Right forelimb (tissue), 1 donor: ENCODE measurements at regions not wholly inside any gene's neighbourhood (a gene's known extent, or its start where the extent isn't known, plus 50 kb on each side); places are given as distances from the start of the nearest gene placed in this dataset.

Experiments
- DNase-seq: peaks from one replicate; pipeline ENCODE4 v3.0.0-alpha.2; 2018

DNA sequence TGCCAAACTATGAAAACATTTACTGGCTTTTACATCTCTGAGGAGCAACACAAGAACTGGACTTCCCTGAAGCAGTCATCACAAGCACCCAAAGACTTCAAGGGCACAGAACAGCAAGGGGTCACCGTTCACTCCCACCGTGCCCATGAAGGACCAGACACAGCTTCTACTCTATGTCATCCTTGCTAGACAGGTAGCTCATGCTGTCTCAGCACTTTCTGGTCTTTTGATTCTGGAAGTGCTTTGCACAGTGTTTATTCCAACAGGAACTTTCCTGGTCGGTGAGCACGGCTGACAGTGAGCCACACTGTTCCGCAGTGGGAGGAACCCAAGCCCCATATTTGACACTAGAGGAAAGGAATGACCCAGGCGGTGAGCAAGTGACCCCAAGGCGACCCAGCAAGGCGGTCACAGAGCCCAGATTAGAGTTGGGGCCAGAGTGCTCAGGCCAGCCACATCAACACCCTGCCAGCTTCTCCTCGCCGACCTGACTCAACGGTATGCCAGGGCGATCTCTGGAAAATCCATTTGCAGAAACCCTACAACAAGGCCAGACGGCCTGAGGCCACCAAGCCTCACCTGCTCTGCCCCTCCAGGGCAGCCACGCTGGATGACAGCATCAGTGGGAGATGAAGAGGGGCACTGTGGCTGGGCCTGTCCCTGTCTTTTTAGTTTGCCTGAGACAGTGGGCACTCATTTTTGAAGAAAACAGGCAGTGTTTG lies 318.6 kb downstream of the TCERG1L start:
- no peak for DNase-seq

DNA sequence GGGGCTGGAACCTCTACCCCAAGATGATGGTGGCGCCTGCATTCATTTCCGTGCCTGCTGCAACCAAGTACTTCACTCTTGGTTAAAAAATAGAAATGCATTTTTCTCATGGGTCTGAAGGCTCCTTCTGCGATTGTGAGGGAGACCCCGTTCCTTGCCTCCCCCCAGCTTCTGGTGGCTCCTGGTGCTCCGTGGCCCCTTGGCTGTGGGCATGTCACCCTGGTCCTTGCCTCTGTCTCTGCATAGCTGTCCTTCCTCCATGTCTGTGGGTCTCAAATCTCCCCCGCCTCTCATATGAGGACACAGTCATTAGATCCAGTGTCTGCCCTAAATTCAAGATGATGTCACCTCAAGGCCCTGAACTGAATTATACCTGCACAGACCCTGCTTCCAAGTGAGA lies 317.9 kb downstream of the TCERG1L start:
- DNase-seq = no peak

DNA sequence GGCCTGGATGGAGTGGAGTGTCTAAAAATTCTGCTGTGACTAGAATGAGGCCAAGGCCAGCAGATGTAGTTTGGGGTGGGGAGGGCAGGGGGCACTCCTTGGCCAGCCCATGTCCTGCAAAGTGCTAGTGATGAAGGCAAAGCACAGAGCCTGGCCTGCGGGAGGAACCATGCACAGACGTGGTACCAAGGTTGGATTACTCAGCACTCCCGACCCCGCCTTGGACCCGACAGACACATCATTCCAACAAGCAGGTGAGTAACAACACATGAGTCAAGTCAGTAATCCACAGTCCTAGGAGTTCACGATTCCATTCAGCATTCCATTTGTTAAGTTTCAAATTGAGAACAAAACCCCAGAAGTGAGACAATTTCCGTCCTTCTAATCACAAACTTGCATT lies 317.3 kb downstream of the TCERG1L start:
- DNase-seq = no peak

DNA sequence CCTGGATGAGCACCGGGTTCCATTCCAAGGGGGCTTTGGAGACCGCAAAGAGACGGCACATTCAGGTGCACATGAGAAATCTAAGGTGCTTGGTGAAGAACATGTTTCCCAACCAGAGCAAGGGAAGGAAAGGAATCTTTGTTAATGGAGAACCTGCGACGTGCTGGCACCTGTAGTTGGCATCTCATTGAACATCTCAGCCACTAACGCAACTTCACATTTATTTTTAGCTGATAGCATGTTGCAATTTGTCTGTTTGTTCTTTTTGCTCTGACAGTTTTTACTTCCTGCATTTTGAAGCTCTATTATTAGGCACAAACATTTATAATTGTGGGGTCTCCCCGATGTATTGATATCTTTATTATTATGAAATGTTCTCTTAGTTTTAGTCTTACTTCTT lies 316.7 kb downstream of the TCERG1L start:
- DNase-seq = no peak

DNA sequence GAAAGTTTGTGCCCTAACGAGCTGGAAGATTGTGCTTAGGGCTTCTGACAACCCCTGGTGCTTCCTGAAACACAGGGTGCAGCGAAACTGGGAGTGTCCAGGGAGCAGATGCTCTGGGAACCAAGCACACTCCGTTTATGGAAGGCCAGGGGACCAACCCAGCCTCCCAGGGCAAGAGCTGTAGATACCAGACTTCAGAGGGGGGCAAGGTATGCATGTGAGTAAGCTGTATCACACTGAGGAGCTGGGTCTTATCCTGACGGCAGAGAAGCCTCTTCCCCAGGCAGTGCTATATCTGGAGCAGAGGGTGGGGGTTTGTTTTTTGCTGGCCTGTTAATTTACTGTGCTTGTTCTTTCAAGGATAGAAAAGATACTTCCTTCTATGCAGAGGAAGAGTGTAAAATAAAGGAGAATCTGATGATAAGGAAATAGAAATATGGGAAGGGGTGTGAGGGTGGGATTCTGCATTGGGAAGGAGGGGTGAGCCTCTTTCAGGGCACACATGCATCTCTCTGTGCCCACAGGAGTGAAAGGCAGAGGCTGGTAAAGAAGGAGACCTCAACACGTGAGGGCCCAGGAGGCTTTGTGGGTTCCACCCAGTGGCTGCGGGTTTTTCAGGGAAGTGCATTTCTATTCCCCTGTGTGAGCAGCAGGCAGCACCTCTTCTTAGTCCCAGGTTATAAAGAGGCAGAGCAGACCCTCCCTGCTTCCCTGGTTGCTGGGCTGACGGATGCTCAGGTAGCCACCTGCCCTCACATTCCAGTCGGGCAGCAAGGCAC lies 314.1 kb downstream of the TCERG1L start:
- DNase-seq = no peak

DNA sequence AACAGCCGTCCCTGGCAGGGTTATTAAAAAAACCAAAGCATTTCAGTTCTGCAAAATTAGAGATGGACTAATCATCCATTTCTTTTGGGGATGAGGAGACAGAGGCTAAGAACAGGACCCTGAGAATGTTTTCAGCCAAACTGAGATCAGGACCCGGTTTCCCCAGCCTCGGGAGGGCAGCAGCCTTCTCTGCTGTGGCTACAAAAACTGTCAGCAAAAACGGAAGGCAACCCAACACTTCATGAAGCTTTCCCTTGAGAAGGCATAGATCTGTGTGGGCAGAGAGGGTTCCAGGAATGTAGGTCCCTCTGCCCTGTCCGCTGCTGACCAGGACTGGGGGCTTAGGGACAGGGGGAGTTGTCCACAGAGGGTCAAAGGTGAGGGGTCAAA lies 313.5 kb downstream of the TCERG1L start:
- no peak for DNase-seq

DNA sequence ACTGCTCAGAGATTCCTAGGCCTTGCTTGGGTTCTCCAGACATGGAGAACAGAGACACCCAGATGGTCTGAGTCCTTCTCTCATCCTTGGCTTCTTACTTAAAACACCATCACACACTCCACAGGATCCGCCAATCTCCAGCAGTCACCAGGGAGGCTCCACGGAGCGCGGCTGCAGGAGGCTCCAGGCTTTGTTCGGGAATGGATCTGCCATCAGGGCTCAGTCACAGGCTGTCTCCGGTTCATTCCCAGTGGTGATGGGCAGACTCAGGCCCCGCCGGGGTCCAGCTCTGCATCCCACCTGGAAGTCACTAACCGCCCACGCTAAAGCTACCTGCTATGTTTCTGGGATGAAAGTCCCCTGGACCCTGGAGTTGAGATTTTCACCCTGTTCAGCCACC lies 312.9 kb downstream of the TCERG1L start:
- DNase-seq = no peak

DNA sequence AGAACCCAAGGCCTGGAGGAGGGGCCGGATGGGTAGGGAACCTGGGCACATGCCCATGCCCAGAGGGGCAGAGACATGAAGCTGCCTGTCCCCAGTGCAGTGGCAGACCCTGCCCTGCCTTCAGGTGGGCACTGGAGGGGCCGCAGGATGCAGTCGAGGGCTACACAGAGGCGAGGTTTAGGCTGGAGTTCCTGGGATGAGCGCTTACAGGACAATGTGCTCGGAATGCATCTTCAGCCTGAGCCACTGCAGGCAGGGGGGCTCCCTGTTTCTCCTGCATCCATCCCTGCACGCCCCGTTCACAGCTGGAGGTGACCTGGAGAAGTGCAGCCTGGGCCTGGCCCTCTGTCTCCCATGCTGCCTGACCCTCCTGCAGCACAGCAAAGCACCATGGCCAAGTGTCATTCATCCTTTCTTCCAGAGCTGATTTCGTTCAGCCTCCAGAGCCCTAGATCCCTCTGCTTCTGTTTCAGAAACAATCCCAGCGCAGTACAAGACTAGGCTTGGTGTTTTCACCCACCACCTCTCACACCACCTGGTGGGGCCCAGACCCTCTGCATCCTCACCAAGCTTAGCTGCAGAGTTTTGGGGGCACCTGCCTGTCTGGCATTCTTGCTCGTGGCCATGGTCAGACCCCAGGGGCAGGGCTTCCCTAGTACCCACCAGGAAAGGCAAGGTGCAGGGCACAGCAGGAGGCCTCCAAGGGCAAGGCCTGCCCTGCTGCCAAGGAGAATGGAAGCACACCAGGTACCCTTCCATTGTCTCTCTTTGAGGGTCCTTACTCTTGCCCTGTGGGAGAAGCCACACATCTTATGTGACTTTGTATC lies 311.9 kb downstream of the TCERG1L start:
- DNase-seq = no peak

DNA sequence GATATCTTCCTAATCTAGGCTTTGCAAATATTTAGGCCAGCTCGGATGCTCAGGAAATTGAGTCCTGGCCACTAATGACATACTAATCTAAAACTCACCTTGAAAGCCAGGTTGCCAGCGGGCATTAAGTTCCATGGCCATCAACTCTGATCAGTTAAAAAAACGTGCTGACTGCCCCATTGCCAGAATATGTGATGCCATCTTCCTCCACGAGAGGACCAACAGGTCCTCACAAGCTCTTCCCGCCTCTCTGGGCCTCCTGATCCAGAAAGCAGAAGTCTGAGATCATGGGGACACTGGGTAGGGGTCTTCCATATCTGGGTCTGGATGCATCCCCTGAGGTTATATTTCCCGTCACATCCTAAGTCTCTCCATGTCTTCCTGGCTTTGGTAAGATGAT lies 311.3 kb downstream of the TCERG1L start:
- no peak for DNase-seq

DNA sequence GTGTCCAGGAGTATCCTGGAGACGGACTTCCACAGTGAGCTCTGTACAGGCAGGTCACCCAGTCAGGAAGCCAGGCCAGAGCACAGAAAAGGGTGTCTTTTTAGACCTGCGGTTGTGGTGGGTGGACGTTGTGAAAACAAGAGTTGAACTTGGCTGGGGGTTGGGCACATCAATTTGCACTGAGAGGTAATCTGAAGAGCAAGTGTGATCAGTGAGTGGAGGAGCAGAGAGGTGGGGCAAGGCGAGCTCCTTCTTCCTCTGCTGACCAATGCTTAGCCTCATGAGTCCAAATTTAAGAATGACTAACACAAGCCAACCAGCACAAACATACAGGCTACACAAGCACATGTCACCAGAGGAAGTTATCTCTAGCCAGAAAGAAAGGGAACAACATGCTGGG lies 310.8 kb downstream of the TCERG1L start:
- no peak for DNase-seq

DNA sequence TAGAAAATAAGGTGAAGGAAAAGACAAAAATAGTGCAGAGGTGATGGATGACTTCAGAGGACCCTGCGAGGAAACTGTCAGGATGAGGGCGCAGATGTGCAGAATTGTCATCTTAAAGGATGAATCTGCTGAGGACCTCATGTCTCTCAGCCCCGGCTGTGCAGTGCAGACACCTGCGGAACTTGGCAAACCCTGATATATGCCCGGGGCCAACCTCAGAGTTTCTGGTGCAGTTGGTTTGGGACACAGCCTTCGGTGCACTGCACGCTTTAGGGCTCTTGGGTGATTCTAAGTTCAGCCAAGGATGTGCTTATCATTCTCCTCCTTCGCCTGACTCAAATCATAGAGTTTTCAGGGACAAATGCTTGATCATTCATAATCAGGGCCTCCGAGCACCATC lies 310.1 kb downstream of the TCERG1L start:
- DNase-seq = no peak

DNA sequence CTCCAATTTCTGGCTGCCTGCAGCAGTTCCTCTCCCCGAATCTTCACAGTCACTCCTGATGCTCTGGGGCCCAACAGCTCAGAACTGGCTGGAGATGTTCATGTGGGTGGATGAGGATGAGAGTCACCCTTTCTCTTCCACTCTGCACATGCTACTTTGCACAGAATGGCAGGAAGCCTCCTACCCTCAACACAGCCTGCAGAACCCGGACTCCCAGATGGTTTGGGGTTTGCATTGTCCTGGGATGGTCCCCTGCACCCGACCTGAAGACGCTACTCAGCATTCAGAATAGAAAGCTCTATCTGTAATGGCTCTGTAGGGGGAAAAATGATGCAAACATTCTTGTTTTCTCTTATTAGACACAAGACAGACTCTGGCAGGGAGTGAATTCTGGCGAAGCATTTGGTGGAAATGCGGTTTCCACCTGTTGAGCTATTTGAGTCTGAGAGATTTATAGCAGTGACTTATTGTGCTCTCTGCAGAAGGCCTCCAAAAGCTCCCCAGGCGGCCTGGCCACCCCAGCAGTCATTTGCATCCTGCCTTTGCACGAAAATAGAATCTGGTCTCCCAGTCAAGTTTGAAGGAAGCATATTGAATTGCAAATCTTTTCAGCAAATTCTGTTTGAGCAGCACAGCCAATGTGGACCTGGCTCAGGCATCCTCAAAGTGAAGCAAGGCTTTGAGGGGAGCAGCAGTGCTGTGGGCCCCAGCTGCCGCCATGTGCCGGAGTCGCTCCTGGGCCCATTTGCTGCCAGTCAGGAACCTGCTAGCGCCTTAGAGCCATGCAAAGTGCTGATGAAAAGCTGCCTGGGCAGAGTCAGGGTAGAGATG lies 309.3 kb downstream of the TCERG1L start:
- no peak for DNase-seq

DNA sequence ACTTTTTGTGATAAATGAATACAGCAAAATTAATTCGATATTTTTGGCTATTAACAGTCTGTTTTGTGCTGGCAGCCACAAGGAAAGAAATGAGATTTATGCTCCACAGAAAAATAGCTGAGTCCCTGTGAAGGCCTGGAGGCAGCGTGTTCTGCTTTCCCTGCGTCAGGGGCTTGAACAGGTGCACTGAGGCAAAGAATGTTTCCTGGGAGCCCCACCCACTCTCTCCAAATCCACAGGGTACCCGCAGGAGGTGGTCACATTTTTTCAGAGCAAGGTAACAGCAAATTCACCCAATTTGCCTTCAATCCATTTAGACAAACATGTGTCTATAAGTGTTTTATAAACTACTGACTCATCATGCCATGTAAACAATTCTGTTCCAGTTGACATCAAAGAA lies 308.1 kb downstream of the TCERG1L start:
- DNase-seq = no peak

DNA sequence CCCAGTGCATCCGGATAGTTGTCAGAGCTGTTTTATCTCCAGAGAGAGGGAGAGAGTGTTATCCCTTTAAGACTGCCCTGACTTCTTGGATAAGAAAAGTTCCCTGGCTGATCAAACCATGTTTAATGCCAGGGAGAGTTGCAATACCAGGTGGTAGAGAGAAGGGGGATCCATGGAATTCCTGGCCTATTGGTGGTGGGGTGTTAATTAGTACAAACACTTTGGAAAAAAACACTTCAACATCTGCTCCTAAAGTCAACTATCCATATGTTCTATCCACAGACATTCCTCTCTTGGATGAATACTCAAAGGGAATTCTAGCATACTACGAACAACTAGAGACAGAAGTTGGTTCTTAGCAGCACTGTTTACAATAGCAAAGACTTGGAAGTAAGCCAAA lies 307.2 kb downstream of the TCERG1L start:
- no peak for DNase-seq

DNA sequence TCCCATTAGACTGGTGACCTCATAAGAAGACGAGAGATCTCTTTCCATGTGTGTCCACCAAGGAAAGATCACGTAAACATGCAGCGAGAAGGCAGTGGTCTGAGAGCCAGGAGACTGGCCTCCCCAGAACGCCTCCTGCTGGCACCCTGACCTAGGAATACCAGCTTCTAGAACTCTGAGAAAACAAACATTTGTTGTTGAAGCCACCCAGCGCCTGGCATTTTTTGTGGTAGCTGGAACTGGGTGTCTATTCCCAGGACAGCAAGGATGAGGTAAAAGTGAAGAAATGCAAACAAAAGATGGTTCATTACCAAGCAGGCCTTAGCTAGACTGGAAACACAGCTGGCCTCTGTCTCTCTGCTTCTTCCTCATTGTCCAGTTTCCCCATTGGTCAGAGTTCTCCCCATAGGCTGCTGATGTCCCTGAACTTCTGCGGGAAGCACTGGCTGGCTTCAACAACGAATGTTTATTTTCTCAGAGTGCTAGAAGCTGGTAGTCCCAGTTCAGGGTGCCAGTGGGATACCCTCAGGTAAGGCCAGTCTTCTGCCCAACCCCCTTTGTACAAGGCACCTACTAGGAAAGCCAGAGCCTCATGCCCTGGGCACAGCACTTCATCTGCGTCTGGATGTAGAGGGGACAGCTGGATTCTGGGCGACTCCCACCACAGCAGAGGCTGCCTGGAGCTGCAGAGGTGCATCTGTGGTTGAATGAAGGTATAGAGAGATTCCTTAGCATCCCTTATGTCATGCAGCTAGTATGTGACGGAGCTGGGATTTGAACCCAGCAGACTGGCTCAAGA lies 304.9 kb downstream of the TCERG1L start:
- DNase-seq = no peak

DNA sequence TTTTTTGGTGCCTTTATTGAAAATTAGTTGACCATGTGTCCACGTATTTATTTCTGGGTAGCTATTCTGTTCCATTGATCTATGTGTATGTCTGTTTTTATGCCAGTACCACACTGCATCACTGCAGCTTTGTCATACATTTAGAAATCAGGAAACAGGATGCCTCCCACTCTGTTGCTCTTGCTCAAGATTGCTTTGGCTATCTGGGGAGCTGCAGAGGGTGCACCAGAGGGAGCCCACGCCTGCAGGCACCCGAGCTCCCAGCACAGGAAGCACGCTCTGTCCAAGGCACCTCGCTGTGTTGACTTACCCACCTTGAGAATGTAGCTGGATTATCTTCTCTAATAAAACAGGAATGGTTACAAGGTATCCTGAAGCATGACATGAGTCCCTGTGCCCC lies 301.7 kb downstream of the TCERG1L start:
- peak; percentile 24 for DNase-seq

DNA sequence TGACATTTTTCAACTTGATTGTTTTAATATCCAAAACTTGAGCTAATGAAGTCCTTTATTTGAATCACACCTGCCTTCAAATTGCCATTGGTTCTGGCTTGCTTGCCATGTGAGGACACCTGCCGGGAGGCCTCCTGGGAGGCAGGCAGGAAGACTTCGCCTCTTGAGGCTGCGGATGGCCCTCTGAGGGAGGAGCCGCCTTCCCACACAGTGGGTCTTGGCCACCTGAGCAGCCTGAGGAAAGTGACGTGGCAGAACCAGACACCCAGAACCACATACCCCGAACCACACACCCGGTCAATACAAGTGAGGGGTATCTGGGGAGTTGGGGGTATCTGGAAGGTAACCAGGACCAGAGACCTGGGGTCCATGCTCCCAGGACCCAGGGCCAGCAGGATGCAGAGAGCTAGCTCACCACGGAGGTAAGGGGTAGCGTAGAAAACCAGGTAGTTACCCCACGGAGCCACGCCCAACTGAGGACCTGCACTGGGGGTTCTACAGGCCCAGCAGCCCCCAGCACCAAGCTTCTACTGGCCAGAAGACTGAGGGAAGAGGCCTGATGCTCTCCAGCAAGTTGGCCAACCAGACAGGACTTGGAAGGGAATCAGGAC lies 300.5 kb downstream of the TCERG1L start:
- no peak for DNase-seq

DNA sequence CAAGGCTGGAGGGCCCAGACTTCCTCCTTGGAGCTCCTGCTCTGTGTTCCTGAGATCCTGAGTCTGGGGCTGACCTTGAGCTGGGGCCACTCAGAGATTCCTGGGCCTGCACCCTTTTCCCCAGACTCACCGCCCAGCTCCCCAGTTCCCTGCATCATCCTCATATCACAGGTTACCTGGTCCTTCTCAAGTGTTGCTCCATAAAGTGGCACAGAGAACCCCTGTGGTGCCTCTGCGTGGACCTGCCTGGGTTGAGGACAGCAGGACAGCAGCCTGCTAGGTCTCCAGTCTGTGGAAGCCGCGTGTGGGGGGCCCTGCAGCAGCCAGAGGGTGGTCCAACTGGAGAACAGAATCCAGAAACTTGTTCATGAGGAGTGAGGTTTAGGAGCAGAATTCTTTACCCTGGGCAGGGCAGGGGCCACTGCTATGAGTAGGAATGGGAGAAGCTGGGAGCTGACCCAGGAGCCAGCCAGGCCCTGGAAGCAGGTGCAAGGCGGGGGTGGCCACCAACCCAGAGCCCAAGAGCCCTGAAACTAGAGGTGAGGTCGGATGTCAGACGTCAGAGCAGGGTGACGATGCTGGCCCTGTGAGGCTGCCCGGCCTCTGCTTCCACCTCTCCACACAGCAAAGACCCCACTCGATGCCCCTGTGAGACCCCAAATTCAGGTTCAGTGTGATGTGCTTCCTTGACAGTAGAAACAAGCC lies 299.4 kb downstream of the TCERG1L start:
- peak; percentile 17 for DNase-seq

DNA sequence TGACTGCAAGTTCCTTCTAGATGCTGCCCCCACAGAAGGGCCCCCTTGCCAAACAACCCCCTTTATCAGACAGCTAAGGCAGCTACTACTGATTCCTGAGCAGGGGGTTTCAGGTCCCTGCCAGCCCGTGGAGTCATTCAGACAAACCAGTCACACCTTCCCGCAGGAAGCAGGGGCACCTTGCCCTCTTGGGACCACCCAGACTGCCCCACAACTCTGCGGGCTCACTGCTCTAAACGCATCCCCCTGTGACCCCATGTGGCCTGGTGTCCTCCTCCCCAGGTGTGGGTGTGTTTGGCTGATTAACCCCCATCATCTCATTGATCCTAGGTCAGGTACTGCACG lies 298.9 kb downstream of the TCERG1L start:
- peak; percentile 20 for DNase-seq

DNA sequence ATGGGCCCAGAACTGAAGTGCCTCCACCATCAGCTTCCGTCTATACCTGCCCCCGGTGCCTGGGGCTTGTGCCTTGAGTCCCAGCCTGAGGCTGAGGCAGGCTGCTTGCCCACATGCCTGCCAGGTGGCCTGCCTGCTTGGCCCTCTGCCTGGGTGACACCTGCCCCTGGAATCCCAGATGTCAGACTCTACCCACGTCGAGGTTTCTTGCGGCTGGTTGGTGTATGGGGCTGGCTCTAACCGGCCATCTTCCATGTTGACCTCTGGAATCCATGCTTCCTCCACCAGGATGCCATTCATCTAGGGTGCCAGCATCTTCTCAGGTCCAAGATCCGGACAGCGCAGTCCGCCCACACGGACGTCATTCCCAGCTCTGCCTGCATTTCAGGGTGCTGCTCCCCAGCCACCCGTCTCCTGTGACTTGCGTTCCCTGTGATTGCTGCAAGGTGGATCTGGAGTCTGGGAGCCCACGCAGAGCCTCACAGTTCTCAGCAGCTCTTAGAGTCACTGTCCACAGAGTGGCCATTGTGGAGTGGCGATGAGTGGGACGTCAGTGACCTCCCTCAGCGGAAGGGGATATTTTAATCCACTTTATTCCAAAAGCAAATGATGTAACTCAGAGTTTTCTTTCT lies 298.1 kb downstream of the TCERG1L start:
- DNase-seq = peak; percentile 17
